ENCODE measurements at regions not wholly inside any gene's neighbourhood (a gene's known extent, or its start where the extent isn't known, plus 50 kb on each side); places are given as distances from the start of the nearest gene placed in this dataset.

DNA sequence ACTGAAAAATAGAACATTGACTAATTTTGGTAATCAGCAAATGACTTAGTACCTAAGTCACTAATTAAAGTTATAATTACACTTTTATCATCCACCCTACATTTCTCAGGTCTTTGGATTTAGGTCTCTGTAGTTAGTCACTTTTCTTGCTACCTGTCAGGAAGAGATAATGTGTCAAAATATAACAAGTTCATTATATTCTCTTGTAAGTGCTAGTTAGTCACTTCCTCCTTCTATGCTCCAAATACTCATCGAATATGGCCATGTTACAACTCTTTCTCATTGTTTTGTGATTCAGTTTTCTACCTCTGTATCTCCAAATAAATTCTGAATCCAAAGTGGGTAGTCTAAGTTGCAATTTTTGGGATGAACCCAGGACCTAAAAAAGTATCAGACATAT lies 163.5 kb upstream of the KIF2B start:
- no peak overlapping the region for H3K4me3 Mint-ChIP-seq (ENCODE audit: unreplicated experiment)
- H3K36me3 Mint-ChIP-seq (ENCODE audit: insufficient read depth, unreplicated experiment) = no peaks in the 10 kb centered on the region
- CTCF ChIA-PET = no interaction called here
- no TSS peak for BruUV-seq (replicated peaks)
- intact Hi-C loops (cut with micrococcal nuclease) = no loop called here
- H3K4me1 Mint-ChIP-seq (ENCODE audit: insufficient read depth, unreplicated experiment) = peaks cover 9% of the 10 kb centered on the region
- no peak for DNase-seq (ENCODE audit: unreplicated experiment)
- H3K27me3 Mint-ChIP-seq (ENCODE audit: insufficient read depth, unreplicated experiment) = no peaks in the 10 kb centered on the region
- no peak overlapping the region for H3K27ac Mint-ChIP-seq (ENCODE audit: low read depth, unreplicated experiment)
- H3K9me3 Mint-ChIP-seq (ENCODE audit: unreplicated experiment) = no peaks in the 10 kb centered on the region
- POLR2A ChIA-PET = no interaction called here
- TF ChIP-seq, protein P1, sequence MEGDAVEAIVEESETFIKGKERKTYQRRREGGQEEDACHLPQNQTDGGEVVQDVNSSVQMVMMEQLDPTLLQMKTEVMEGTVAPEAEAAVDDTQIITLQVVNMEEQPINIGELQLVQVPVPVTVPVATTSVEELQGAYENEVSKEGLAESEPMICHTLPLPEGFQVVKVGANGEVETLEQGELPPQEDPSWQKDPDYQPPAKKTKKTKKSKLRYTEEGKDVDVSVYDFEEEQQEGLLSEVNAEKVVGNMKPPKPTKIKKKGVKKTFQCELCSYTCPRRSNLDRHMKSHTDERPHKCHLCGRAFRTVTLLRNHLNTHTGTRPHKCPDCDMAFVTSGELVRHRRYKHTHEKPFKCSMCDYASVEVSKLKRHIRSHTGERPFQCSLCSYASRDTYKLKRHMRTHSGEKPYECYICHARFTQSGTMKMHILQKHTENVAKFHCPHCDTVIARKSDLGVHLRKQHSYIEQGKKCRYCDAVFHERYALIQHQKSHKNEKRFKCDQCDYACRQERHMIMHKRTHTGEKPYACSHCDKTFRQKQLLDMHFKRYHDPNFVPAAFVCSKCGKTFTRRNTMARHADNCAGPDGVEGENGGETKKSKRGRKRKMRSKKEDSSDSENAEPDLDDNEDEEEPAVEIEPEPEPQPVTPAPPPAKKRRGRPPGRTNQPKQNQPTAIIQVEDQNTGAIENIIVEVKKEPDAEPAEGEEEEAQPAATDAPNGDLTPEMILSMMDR (IDR thresholded peaks at IDR 0.05; ENCODE audit: unreplicated experiment) = no peak

DNA sequence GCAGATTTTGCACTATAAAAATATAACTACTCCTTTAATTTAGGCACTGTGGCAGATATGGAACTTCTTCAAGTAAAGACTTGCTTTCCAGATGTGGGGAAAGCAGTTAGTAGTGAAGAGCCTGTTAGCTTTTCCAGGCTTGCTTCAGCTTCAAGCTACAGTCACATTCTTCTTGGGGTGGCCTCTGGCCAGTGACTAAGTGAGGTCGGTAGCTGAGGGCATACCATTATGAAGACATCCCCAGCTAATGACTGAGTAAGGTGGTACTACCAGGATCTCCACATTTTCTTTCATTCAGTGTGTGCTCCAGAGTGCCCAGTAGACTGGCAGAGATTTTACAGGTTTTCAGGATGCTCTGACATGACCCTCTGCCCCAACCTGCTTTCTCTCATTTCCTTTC lies 167.1 kb upstream of the KIF2B start:
- no peak overlapping the region for H3K27ac Mint-ChIP-seq (ENCODE audit: low read depth, unreplicated experiment)
- H3K27me3 Mint-ChIP-seq (ENCODE audit: insufficient read depth, unreplicated experiment) = no peaks in the 10 kb centered on the region
- ChIA-PET CTCF (interaction anchor here (0.6 kb wide), 1 partner anchor 402 kb away, joined by 7 read pairs; no protein-coding TSS in a partner anchor), POLR2A (interaction anchor here (0.7 kb wide), 1 partner anchor 183 kb away, joined by 3 read pairs; no protein-coding TSS in a partner anchor)
- H3K9me3 Mint-ChIP-seq (ENCODE audit: unreplicated experiment) = no peaks in the 10 kb centered on the region
- TF ChIP-seq, protein P1 (IDR thresholded peaks at IDR 0.05; ENCODE audit: unreplicated experiment) = no peak
- no peak overlapping the region for H3K4me3 Mint-ChIP-seq (ENCODE audit: unreplicated experiment)
- no peak for DNase-seq (ENCODE audit: unreplicated experiment)
- H3K36me3 Mint-ChIP-seq (ENCODE audit: insufficient read depth, unreplicated experiment) = no peaks in the 10 kb centered on the region
- intact Hi-C loops (cut with micrococcal nuclease) = no loop called here
- BruUV-seq (replicated peaks) = no TSS peak
- H3K4me1 Mint-ChIP-seq (ENCODE audit: insufficient read depth, unreplicated experiment) = no peaks in the 10 kb centered on the region

GRCh38 chr17:53649201-53649600 lies 173.5 kb upstream of the KIF2B start:
- ChIA-PET POLR2A (interaction anchor here (0.6 to 0.8 kb wide), 2 partner anchors 11 to 579 kb away, joined by 3 read pairs; no protein-coding TSS in a partner anchor), CTCF (no interaction called here)
- TF ChIP-seq, protein P1 (IDR thresholded peaks at IDR 0.05; ENCODE audit: unreplicated experiment) = no peak
- Mint-ChIP-seq H3K36me3 (ENCODE audit: insufficient read depth, unreplicated experiment) (no peaks in the 10 kb centered on the region), H3K4me3 (ENCODE audit: unreplicated experiment) (no peak overlapping the region), H3K4me1 (ENCODE audit: insufficient read depth, unreplicated experiment) (no peaks in the 10 kb centered on the region), H3K27me3 (ENCODE audit: insufficient read depth, unreplicated experiment) (no peaks in the 10 kb centered on the region), H3K27ac (ENCODE audit: low read depth, unreplicated experiment) (no peak overlapping the region), H3K9me3 (ENCODE audit: unreplicated experiment) (no peaks in the 10 kb centered on the region)
- BruUV-seq (replicated peaks) = no TSS peak
- intact Hi-C loops (cut with micrococcal nuclease) = no loop called here
- DNase-seq (ENCODE audit: unreplicated experiment) = no peak

DNA sequence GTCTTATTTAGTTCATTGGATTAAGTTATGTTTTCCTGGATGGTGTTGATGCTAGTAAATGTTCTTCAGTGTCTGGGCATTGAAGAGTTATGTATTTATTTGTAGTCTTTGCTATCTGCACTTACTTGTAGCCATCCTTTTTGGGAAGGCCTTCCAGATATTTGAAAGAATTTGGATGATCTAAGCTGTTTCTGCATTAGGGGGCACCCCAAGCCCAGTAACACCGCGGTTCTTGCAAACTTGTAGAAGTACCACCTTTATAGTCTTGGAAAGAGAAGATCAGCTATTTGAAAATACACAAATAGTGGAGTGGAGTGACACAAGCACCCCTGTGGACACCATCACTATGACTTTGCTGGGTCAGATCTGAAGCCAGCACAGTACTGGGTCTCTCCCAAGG lies 175.9 kb upstream of the KIF2B start:
- intact Hi-C loops (cut with micrococcal nuclease) = no loop called here
- no TSS peak for BruUV-seq (replicated peaks)
- H3K4me1 Mint-ChIP-seq (ENCODE audit: insufficient read depth, unreplicated experiment) = no peaks in the 10 kb centered on the region
- no peaks in the 10 kb centered on the region for H3K36me3 Mint-ChIP-seq (ENCODE audit: insufficient read depth, unreplicated experiment)
- no peak overlapping the region for H3K27ac Mint-ChIP-seq (ENCODE audit: low read depth, unreplicated experiment)
- H3K4me3 Mint-ChIP-seq (ENCODE audit: unreplicated experiment) = no peak overlapping the region
- H3K27me3 Mint-ChIP-seq (ENCODE audit: insufficient read depth, unreplicated experiment) = no peaks in the 10 kb centered on the region
- ChIA-PET POLR2A (interaction anchor here (0.6 kb wide), 1 partner anchor 160 kb away, joined by 5 read pairs; no protein-coding TSS in a partner anchor), CTCF (interaction anchor here (1.2 to 1.4 kb wide), 2 partner anchors 12 to 273 kb away, joined by 3 read pairs; no protein-coding TSS in a partner anchor)
- no peaks in the 10 kb centered on the region for H3K9me3 Mint-ChIP-seq (ENCODE audit: unreplicated experiment)
- TF ChIP-seq, protein P1 (IDR thresholded peaks at IDR 0.05; ENCODE audit: unreplicated experiment) = no peak
- no peak for DNase-seq (ENCODE audit: unreplicated experiment)
